ENCODE measurements at regions not wholly inside any gene's neighbourhood (a gene's known extent, or its start where the extent isn't known, plus 50 kb on each side); places are given as distances from the start of the nearest gene placed in this dataset.

- no peak for TF ChIP-seq TAF7 (optimal IDR thresholded peaks at IDR 0.05; ENCODE audit: borderline replicate concordance, low read depth, low read length)
Measured at GRCh38 chr19:30722761-30723160, 350.6 kb downstream of the ZNF536 start (continued).
